A549 (cell line): ENCODE measurements at regions not wholly inside any gene's neighbourhood (a gene's known extent, or its start where the extent isn't known, plus 50 kb on each side); places are given as distances from the start of the nearest gene placed in this dataset.

ENCODE experiments used
- ATAC-seq, 2 experiments: fragments of 200-7000 bp in 1 of 2; fragments of >200 bp in 1 of 2; cut with Nextera tagmentation in 1 of 2; cut with Tn5 transposase in 1 of 2; 3 replicates each; pipeline versions ENCODE4 v1.8.0 to v1.9.1; 2018 to 2020; ENCODE audit warnings: mild to moderate bottlenecking in 1 of 2, moderate library complexity in 1 of 2
- CTCF ChIA-PET: fragments of 300-600 bp; sonication (Branson Sonifier 250); formaldehyde crosslinking; extraction: SDS; loops from one replicate; lab custom pipeline; 2021; ENCODE audit warnings: antibody characterized with exemption, inconsistent platforms; lab: Yijun Ruan, JAX
- POLR2A ChIA-PET: fragments of 350-600 bp; formaldehyde crosslinking; extraction: SDS; loops from one replicate; lab custom pipeline; 2021; ENCODE audit warnings: antibody characterized with exemption, inconsistent platforms; lab: Yijun Ruan, JAX
- DNase-seq, 2 experiments: peaks; one replicate each; pipeline versions ENCODE4 v3.0.0 to v3.0.0-alpha.2; 2011 to 2016; ENCODE audit warnings: low read depth in 1 of 2, low spot score in 1 of 2
- FAIRE-seq: peaks from 2 replicates; lab custom pipeline; 2011; peaks lifted over from hg19 to GRCh38; lab: Jason Lieb, UNC
- H3K27ac ChIP-seq, 2 experiments: fragments of >200 bp; sonication (Bioruptor Twin); formaldehyde crosslinking; 3 replicates each; pipeline ENCODE4 v1.5.1; 2016 to 2017
- H3K4me1 ChIP-seq: fragments of >200 bp; sonication (Bioruptor Twin); formaldehyde crosslinking; 3 replicates; pipeline ENCODE4 v1.6.1; 2016
- H3K4me2 ChIP-seq: fragments of >200 bp; sonication (Bioruptor Twin); formaldehyde crosslinking; 3 replicates; pipeline ENCODE4 v1.6.1; 2016
- H3K4me3 ChIP-seq: fragments of >200 bp; sonication (Bioruptor Twin); formaldehyde crosslinking; 3 replicates; pipeline ENCODE4 v1.5.1; 2016
- H3K9me3 ChIP-seq: fragments of >200 bp; sonication (Bioruptor Twin); formaldehyde crosslinking; 3 replicates; pipeline ENCODE4 v1.6.1; 2016
- CBX2 ChIP-seq: fragments of 200-600 bp; sonication (generic); IDR thresholded peaks from 2 replicates; pipeline ENCODE4 v1.6.1; 2016; ENCODE audit warnings: low read depth, mild to moderate bottlenecking, borderline replicate concordance
- CBX8 ChIP-seq: fragments of 200-600 bp; sonication (generic); IDR thresholded peaks from 2 replicates; pipeline ENCODE4 v1.6.1; 2016
- CEBPB ChIP-seq, 2 experiments: fragments of >200 bp in 1 of 2; sonication (Bioruptor Twin) in 1 of 2; formaldehyde crosslinking in 1 of 2; IDR thresholded peaks; 2 replicates each; pipeline ENCODE4 v1.6.1; 2012 to 2016
- CHD4 ChIP-seq: fragments of 200-600 bp; sonication (generic); IDR thresholded peaks from 2 replicates; pipeline ENCODE4 v1.6.1; 2016; ENCODE audit warnings: antibody characterized with exemption, mild to moderate bottlenecking, borderline replicate concordance
- EHF ChIP-seq: fragments of 250-450 bp; sonication (Bioruptor Pico); IDR thresholded peaks from 2 replicates; pipeline ENCODE4 v1.5.0; 2020; ENCODE audit warnings: mild to moderate bottlenecking
- FOSB ChIP-seq: fragments of 250-450 bp; sonication (Bioruptor Pico); IDR thresholded peaks from 2 replicates; pipeline ENCODE4 v1.5.0; 2020; ENCODE audit warnings: mild to moderate bottlenecking, moderate library complexity
- GATA3 ChIP-seq: IDR thresholded peaks from 2 replicates; pipeline ENCODE4 v1.6.1; 2012; ENCODE audit warnings: borderline replicate concordance
- HEYL ChIP-seq: fragments of 250-450 bp; sonication (Bioruptor Pico); IDR thresholded peaks from 2 replicates; pipeline ENCODE4 v1.8.0; 2021; ENCODE audit warnings: mild to moderate bottlenecking, moderate library complexity
- HOXA7 ChIP-seq: fragments of 250-450 bp; sonication (Bioruptor Pico); IDR thresholded peaks from 2 replicates; pipeline ENCODE4 v1.5.0; 2020; ENCODE audit warnings: mild to moderate bottlenecking, moderate library complexity
- HOXB5 ChIP-seq: fragments of 250-450 bp; sonication (Bioruptor Pico); IDR thresholded peaks from 2 replicates; pipeline ENCODE4 v1.5.0; 2020; ENCODE audit warnings: mild to moderate bottlenecking, moderate library complexity
- KDM1A ChIP-seq: fragments of 200-600 bp; sonication (generic); IDR thresholded peaks from 2 replicates; pipeline ENCODE4 v1.6.1; 2016; ENCODE audit warnings: low read depth, mild to moderate bottlenecking
- KDM5A ChIP-seq: fragments of 200-600 bp; sonication (generic); IDR thresholded peaks from 2 replicates; pipeline ENCODE4 v1.6.1; 2016; ENCODE audit warnings: antibody characterized with exemption, mild to moderate bottlenecking
- MAFK ChIP-seq: fragments of 450-650 bp; IDR thresholded peaks from 2 replicates; pipeline ENCODE4 v1.6.1; 2014; ENCODE audit not compliant: partially characterized antibody
- MAZ ChIP-seq: fragments of 150-350 bp; IDR thresholded peaks from 2 replicates; pipeline ENCODE4 v1.6.1; 2014; ENCODE audit warnings: antibody characterized with exemption, low read depth, low read length, borderline replicate concordance
- MYC ChIP-seq: IDR thresholded peaks from 2 replicates; pipeline ENCODE4 v1.6.1; 2012; ENCODE audit warnings: mild to moderate bottlenecking, inconsistent platforms, low read length, improper control_type of control experiment, borderline replicate concordance
- NFE2L2 ChIP-seq: fragments of 150-350 bp; conservative IDR thresholded peaks from 2 replicates; pipeline ENCODE4 v1.6.1; 2014; ENCODE audit warnings: low read length
- NR3C1 ChIP-seq: fragments of >200 bp; sonication (Bioruptor Twin); formaldehyde crosslinking; IDR thresholded peaks from 3 replicates; pipeline ENCODE4 v1.6.1; 2017
- POLR2A ChIP-seq: IDR thresholded peaks from 2 replicates; pipeline ENCODE4 v1.6.1; 2012; ENCODE audit warnings: mild to moderate bottlenecking, low read length
- POLR2AphosphoS2 ChIP-seq: conservative IDR thresholded peaks from 2 replicates; pipeline ENCODE4 v1.6.1; 2012; ENCODE audit warnings: low read length, improper control_type of control experiment, inconsistent platforms
- RARB ChIP-seq: fragments of 250-450 bp; sonication (Bioruptor Pico); IDR thresholded peaks from 2 replicates; pipeline ENCODE4 v1.8.0; 2021; ENCODE audit warnings: mild to moderate bottlenecking, moderate library complexity
- RCOR1 ChIP-seq: fragments of 150-350 bp; IDR thresholded peaks from 2 replicates; pipeline ENCODE4 v1.6.1; 2014; ENCODE audit warnings: antibody characterized with exemption, low read length, low read depth
- RFX5 ChIP-seq: fragments of 450-650 bp; IDR thresholded peaks from 2 replicates; pipeline ENCODE4 v1.7.1; 2014; ENCODE audit warnings: antibody characterized with exemption, mild to moderate bottlenecking, moderate library complexity
- SMC3 ChIP-seq: fragments of >200 bp; sonication (Bioruptor Twin); formaldehyde crosslinking; IDR thresholded peaks from 3 replicates; pipeline ENCODE4 v1.6.1; 2018; ENCODE audit warnings: inconsistent platforms
- ZC3H11A ChIP-seq: fragments of 450-650 bp; IDR thresholded peaks from 2 replicates; pipeline ENCODE4 v1.6.1; 2014; ENCODE audit warnings: antibody characterized with exemption, mild to moderate bottlenecking
- ZNF302 ChIP-seq: fragments of 250-450 bp; sonication (Bioruptor Pico); IDR thresholded peaks from 2 replicates; pipeline ENCODE4 v1.9.0; 2021; ENCODE audit warnings: inconsistent platforms, mild to moderate bottlenecking, moderate library complexity
- WGBS: methylation state at CpG from one replicate; pipeline ENCODE4 v1.1.6; 2017; ENCODE audit errors: missing lambda C conversion rate; 5-methylcytosine and 5-hydroxymethylcytosine counted together
- TF ChIP-seq, protein P1 (sequence below): IDR thresholded peaks from 2 replicates; pipeline ENCODE4 v1.6.1; 2012; ENCODE audit warnings: low read depth, borderline replicate concordance
- TF ChIP-seq, protein P2 (sequence below): fragments of 200-600 bp; sonication (generic); IDR thresholded peaks from 2 replicates; pipeline ENCODE4 v1.6.1; 2016; ENCODE audit warnings: antibody characterized with exemption, mild to moderate bottlenecking, moderate library complexity
- TF ChIP-seq, protein P3 (sequence below): fragments of 250-450 bp; sonication (Bioruptor Pico); IDR thresholded peaks from 2 replicates; pipeline ENCODE4 v1.5.0; 2020; ENCODE audit warnings: low read depth, mild to moderate bottlenecking, moderate library complexity
- TF ChIP-seq, protein P4 (sequence below): fragments of 150-350 bp; IDR thresholded peaks from 2 replicates; pipeline ENCODE4 v1.6.1; 2014; ENCODE audit warnings: low read depth, mild to moderate bottlenecking, low read length

DNA sequence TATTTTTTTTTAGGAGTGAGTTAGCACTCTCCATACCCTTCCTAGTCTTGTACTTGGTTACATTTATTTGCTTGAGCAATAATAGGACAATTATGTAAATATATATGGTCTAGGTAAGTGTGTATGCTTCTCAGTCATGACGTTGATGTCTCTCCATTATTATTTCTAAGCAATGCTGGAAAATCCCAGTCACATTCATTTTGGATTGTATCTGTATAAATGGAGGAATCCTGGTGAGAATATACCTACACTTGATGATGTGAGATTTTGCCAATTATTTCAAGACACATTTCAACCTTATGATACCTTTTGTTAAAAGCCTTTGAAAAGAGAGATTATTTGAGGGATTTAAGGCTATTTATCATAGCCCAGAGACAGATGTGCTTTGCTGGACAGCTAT lies 2244.5 kb upstream of the WWC1 start:
- no peaks in the 10 kb centered on the region for H3K4me1 ChIP-seq
- WGBS, result 0% methylated on average over 1 of the region's 1 CpG
- TF ChIP-seq, protein P1, sequence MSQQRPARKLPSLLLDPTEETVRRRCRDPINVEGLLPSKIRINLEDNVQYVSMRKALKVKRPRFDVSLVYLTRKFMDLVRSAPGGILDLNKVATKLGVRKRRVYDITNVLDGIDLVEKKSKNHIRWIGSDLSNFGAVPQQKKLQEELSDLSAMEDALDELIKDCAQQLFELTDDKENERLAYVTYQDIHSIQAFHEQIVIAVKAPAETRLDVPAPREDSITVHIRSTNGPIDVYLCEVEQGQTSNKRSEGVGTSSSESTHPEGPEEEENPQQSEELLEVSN, result no peak
- TF ChIP-seq HOXA7 (CRISPR knock-in tag), result no peak
- no peak for TF ChIP-seq CHD4
- no peak for TF ChIP-seq GATA3
- no peak for TF ChIP-seq RFX5
- TF ChIP-seq CBX8, result no peak
- TF ChIP-seq FOSB (CRISPR knock-in tag), result no peak
- TF ChIP-seq POLR2AphosphoS2, result no peak
- no peak for TF ChIP-seq RARB (CRISPR knock-in tag)
- TF ChIP-seq, protein P2, sequence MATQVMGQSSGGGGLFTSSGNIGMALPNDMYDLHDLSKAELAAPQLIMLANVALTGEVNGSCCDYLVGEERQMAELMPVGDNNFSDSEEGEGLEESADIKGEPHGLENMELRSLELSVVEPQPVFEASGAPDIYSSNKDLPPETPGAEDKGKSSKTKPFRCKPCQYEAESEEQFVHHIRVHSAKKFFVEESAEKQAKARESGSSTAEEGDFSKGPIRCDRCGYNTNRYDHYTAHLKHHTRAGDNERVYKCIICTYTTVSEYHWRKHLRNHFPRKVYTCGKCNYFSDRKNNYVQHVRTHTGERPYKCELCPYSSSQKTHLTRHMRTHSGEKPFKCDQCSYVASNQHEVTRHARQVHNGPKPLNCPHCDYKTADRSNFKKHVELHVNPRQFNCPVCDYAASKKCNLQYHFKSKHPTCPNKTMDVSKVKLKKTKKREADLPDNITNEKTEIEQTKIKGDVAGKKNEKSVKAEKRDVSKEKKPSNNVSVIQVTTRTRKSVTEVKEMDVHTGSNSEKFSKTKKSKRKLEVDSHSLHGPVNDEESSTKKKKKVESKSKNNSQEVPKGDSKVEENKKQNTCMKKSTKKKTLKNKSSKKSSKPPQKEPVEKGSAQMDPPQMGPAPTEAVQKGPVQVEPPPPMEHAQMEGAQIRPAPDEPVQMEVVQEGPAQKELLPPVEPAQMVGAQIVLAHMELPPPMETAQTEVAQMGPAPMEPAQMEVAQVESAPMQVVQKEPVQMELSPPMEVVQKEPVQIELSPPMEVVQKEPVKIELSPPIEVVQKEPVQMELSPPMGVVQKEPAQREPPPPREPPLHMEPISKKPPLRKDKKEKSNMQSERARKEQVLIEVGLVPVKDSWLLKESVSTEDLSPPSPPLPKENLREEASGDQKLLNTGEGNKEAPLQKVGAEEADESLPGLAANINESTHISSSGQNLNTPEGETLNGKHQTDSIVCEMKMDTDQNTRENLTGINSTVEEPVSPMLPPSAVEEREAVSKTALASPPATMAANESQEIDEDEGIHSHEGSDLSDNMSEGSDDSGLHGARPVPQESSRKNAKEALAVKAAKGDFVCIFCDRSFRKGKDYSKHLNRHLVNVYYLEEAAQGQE, result no peak
- no peak for TF ChIP-seq NR3C1
- TF ChIP-seq HOXB5, result no peak
- no peak for TF ChIP-seq POLR2A
- no peak for TF ChIP-seq CEBPB (IDR thresholded peaks at IDR 0.05)
- TF ChIP-seq RCOR1, result no peak
- no peak for TF ChIP-seq KDM5A
- TF ChIP-seq EHF, result no peak
- H3K9me3 ChIP-seq, result no peaks in the 10 kb centered on the region
- no peak overlapping the region for H3K4me2 ChIP-seq
- H3K4me3 ChIP-seq, result no peak overlapping the region
- ATAC-seq (no peak), DNase-seq (no peak), FAIRE-seq (no peak)
- ChIA-PET CTCF (no interaction called here), POLR2A (no interaction called here)
- no peak overlapping the region for H3K27ac ChIP-seq

DNA sequence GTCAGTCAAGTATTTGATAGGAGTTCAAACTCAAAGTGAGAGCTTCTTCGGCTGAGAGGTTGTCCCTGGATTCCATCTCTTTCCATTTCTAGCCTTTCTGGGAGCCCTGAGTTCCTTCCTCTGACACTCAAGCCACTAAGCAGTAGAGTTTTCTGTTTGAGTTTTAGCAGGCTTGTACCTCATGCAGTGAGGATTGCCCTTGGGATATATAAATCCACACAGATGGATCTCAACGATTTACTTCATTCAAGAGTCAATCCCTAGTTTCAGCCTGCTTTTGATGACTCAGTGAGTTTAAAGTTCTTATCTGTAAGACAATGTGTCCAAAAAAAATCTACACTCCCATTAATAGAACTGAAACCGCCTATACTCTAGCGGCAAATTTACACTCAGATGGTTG lies 2240.9 kb upstream of the WWC1 start:
- H3K9me3 ChIP-seq, result no peaks in the 10 kb centered on the region
- POLR2A ChIA-PET, result no interaction called here
- CTCF ChIA-PET, result no interaction called here
- H3K4me2 ChIP-seq, result no peak overlapping the region
- TF ChIP-seq MAZ, result no peak
- no peak for TF ChIP-seq CBX2
- TF ChIP-seq, protein P2, result no peak
- TF ChIP-seq POLR2A, result no peak
- TF ChIP-seq KDM1A, result no peak
- TF ChIP-seq HEYL (CRISPR knock-in tag), result no peak
- no peak for TF ChIP-seq RFX5
- no peak for TF ChIP-seq NR3C1
- no peak for TF ChIP-seq SMC3
- no peak for TF ChIP-seq ZC3H11A
- TF ChIP-seq, protein P3, sequence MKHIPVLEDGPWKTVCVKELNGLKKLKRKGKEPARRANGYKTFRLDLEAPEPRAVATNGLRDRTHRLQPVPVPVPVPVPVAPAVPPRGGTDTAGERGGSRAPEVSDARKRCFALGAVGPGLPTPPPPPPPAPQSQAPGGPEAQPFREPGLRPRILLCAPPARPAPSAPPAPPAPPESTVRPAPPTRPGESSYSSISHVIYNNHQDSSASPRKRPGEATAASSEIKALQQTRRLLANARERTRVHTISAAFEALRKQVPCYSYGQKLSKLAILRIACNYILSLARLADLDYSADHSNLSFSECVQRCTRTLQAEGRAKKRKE (CRISPR knock-in tag), result no peak
- TF ChIP-seq EHF, result no peak
- no peak for TF ChIP-seq MAFK
- no peak for TF ChIP-seq NFE2L2
- no peak for TF ChIP-seq MYC
- TF ChIP-seq ZNF302, result no peak
- TF ChIP-seq, protein P4, sequence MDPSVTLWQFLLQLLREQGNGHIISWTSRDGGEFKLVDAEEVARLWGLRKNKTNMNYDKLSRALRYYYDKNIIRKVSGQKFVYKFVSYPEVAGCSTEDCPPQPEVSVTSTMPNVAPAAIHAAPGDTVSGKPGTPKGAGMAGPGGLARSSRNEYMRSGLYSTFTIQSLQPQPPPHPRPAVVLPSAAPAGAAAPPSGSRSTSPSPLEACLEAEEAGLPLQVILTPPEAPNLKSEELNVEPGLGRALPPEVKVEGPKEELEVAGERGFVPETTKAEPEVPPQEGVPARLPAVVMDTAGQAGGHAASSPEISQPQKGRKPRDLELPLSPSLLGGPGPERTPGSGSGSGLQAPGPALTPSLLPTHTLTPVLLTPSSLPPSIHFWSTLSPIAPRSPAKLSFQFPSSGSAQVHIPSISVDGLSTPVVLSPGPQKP, result no peak
- H3K4me3 ChIP-seq, result no peak overlapping the region
- ATAC-seq (no peak), DNase-seq (no peak), FAIRE-seq (no peak)
- WGBS, result 26% methylated on average over 4 of the region's 4 CpGs
- no peak overlapping the region for H3K27ac ChIP-seq
- H3K4me1 ChIP-seq, result no peaks in the 10 kb centered on the region
